NCI-H1417 (cell line): ENCODE measurements at regions not wholly inside any gene's neighbourhood (a gene's known extent, or its start where the extent isn't known, plus 50 kb on each side); places are given as distances from the start of the nearest gene placed in this dataset.
"Not testable (repeated sequence)": the region's sequence is repeated elsewhere in the genome, so short reads cannot be mapped to it uniquely, and the experiment has no call there.

Source experiments
- DNase-seq, 3 experiments: peaks; one replicate each; lab custom pipeline; 2025; lab: John Stamatoyannopoulos, UW

DNA sequence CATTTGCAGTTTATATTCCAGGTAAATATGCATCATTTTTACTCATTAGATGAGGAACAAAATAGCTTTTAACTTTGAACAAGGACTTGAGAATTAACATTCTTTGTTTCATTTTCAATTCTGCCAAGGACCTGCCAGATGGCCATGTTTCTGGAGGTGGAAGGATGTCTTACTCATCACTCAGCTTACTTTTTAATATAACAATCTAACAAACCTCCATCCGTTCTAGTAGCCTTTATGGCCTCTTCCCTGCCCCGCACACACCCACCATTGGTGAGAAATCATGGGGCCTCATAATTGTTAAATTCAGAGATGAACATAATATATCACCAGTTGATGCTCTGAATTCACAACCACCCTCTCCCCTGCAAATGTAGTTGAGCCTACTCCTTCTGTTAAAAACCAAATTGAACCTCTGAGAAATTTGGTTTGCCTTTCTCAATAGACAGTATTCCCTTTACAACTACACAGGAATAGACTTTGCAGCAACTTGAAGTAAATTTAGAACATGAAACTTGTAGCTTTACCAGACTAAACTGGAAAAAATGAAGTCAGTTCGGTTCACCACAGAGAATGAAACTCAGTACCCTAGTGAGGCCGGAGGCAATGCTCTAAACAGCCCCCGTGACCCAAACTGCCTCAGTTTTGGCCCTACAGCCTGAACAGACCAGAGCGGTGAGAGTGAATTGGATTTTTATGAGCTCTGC is 50.1 kb upstream of the ACSL4 start:
- no peak for DNase-seq

DNA sequence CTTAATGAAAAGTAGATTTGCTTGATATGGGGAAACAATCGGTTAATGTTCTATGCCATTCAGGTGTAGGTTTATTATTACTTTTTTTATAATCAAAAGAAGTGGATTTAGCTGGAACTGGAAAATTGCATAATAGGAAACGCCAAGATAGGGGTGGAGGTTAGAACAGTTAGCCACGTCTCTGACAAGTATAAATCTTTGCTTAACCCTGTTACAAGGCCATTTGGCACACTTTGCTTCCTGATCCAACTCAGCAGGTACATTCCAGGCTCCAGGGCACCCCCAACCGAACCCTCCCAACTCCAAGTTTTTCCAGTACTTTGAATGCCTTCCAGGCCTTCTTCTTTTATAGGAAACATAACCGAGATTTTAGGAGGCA is 50.6 kb upstream of the ACSL4 start:
- no peak for DNase-seq

DNA sequence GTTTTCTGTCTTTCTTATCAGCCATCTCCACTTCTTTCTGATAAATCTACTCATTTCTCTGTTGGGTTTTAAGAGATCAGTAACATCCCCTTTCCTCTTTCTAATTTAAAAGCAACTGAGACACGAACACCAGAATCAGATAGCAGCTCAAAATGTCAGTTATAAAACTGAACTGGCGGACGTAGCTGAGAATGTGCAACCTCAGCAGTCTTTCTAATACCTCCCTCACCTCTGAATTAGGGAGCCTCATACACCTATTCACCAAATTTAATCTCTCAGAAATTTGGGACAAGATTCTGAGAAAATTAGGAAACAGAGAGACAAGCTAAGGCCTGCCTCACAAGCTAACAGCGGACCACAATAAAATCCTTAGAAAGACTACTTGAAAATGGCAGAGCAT is 52.0 kb upstream of the ACSL4 start:
- no peak for DNase-seq

- not testable (repeated sequence) for DNase-seq
Observed at GRCh38 chrX:109790511-109790910, 57.5 kb upstream of the ACSL4 start.

DNA sequence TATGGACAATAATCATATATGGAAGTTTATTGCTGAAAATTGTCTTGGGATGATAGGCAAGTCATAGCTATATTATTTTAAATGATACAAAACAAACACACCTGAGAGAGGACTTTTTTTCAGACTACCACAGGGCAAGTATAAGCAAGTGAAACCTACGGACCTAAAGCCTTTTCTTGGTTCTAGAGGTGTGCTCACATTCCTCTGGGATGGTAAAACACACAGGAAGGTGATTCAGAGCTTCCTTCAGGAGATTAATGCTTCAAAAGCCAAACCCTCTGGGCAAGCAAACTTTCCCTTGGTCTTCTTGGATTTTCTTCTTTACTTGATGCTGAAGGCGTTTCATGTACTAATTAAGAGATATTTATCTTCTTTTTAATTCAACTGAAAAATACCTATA is 60.1 kb upstream of the ACSL4 start:
- DNase-seq = no peak

- DNase-seq = no peak
Observed at GRCh38 chrX:109795682-109796081, 62.6 kb upstream of the ACSL4 start.

DNA sequence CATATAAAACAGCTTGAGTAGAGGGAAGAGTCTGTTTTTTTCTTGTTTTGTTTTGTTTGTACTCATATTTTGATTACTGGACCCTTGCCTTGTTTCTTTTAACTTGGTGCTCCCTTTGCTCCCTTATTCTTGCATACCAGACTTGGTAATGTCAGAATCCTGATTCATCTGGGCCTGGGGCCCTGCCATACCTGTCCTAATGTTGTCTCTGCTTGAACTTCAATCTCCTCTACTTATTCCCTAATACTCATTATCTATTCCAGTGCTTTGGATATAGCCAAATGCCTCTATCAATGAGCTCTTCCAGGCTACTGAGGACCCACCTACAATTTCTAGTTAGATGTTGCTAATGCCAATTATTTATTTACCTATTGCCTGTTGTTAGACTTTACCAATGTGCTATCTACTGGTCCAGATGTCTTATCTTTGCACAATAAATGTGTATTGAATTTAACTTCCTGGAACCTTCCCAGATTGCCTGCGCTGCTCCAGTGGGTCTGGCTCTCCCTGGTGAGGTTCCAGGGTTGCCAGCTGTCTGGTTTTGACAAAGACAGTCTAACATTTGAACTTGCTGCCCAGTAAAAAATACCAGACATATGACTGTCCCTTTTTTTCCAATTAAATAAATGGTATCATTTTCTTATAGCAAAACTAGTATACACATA is 64.4 kb upstream of the ACSL4 start:
- no peak for DNase-seq

- peak in 2 of 3 experiments; percentile 13 to 52 for DNase-seq
Observed at GRCh38 chrX:109812236-109812635, 79.2 kb upstream of the ACSL4 start.

DNA sequence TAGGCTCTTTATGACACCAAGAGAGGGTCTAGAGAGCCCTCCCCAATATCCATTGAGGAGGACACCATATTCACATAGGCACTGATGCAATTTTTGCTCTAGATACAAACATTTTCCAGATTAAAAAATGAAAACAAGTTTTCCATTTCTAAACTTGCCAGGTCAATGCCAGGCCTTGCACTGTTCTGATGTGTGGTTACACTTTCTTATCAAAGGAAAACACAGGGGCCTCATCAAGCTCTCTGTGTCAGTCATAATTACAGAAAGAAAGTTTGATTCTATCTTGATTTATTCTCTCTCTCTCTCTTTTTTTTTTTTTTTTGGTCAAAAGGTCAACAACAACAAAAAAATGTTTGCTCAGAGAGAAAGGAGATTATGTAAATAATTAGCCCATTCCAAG is 80.2 kb upstream of the ACSL4 start:
- DNase-seq = no peak

GRCh38 chrX:109818976-109819375 is 85.9 kb upstream of the ACSL4 start:
- peak in 2 of 3 experiments; percentile 5 to 69 for DNase-seq

GRCh38 chrX:109822861-109823260 is 89.8 kb upstream of the ACSL4 start:
- no peak for DNase-seq

GRCh38 chrX:109826954-109827708 is 94.1 kb upstream of the ACSL4 start:
- no peak for DNase-seq

DNA sequence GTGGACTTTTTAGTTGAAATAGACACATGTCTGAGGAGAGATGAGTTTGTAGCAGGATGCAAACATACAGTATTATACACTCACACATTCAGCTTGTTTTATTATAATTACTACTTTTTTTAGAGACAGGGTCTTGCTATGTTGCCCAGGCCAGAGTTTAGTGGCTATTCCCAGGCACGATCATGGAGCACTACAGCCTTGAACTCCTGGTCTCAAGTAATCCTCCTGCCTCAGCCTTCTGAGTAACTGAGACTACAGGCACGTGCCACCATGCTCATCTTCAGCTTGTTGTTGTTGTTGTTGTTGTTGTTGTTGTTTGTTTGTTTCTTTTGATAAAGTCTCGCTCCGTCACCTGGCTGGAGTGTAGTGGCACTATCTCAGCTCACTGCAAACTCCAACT is 94.7 kb upstream of the ACSL4 start:
- no peak for DNase-seq

GRCh38 chrX:109830157-109830703 is 97.2 kb upstream of the ACSL4 start:
- no peak for DNase-seq

- DNase-seq = no peak
Observed at GRCh38 chrX:109830704-109831206, 97.7 kb upstream of the ACSL4 start.

DNA sequence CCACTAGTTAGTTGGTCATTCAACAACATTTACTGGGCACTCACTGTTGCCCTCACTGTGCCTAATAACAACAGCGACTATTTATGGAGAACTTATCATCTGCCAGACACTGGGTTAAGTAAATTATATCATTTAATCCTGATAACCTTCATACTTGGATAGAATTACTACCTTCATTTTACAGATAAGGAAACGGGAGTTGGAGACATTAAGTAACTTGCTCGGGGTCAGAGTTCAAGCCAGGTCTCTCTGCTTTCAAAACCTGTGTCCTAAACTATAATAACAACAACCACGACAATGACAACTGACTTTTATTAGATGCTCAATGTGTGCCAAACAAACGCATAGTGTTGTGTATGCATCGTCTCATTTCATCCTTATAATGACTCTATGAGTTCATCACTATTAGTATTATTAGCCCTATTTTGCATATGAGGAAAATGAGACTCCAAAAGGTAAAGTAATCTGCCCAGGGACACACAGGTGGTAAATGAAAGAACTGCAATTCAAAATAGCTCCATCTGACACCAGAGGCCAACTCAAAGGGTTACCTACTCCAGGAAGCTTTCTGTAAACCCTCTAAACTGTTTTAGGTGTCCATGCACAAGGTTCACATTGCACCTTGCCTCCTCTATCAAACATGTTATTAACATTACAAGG is 98.4 kb upstream of the ACSL4 start:
- no peak for DNase-seq

DNA sequence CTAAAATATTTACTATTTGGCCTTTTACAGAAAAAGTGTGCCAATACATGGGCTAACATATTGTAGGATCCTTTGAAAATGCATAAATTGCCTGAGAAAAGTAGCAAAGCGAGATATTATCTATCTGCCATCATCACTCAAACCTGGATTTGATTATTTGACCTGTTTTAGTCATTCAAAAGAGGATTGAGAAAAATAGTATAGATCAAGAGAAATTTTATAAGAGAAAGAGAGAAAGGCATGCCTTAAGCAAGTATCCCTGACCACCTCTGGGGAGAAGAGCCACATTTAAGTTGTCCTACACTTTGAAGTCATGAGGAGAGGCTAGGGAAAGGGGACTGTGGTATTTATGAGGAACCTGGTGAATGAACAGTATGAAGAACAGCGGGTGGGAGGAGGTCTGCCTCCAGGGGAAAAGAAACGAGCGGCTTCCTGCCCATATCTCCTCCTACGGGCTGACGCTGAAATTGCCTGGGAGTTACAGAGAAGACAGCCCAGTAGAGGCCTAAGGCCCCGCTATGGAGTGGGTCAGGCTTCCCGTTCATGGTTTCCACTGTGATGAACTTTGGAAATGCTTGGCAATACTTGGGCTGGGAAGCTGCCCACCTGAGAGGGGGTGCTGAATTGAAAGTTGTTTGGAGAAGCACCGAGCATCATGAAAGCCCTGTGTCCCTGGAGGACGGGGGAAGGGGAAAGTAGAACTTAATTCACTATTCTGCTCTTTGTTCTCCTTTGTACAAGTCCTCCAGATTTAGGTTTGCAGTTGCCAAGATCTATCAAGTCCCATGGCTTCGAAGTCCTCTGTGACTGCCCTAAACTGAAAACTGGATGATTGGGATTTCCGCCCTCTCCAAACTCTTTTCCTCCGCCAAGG is 106.9 kb upstream of the ACSL4 start:
- no peak for DNase-seq

GRCh38 chrX:109840585-109840984 is 107.5 kb upstream of the ACSL4 start:
- DNase-seq = no peak

- DNase-seq = no peak
Observed at GRCh38 chrX:109841257-109841656, 108.2 kb upstream of the ACSL4 start.

GRCh38 chrX:109841869-109842579 is 109.0 kb upstream of the ACSL4 start:
- no peak for DNase-seq
